B cell (primary cell): ENCODE measurements at regions not wholly inside any gene's neighbourhood (a gene's known extent, or its start where the extent isn't known, plus 50 kb on each side); places are given as distances from the start of the nearest gene placed in this dataset.

ENCODE experiments used
- ATAC-seq: fragments of 200-7000 bp; cut with Tn5 transposase; one replicate; pipeline ENCODE4 v1.10.0; 2021; ENCODE audit warnings: low read depth, mild to moderate bottlenecking, moderate number of reproducible peaks, moderate library complexity
- CTCF ChIA-PET: fragments of 350-600 bp; sonication (Branson Sonifier 250); formaldehyde crosslinking; loops from one replicate; lab custom pipeline; 2021; ENCODE audit warnings: antibody characterized with exemption, inconsistent platforms; lab: Charles Lee
- POLR2A ChIA-PET: fragments of 350-600 bp; sonication (Branson Sonifier 250); formaldehyde crosslinking; loops from one replicate; lab custom pipeline; 2021; ENCODE audit warnings: antibody characterized with exemption; lab: Charles Lee
- DNase-seq: peaks from one replicate; pipeline ENCODE4 v3.0.0; 2013
- H2AFZ ChIP-seq: 2 replicates; pipeline ENCODE4 v1.6.1; 2012; ENCODE audit warnings: mild to moderate bottlenecking, low read depth, low read length; ENCODE audit not compliant: insufficient read depth, poor library complexity, severe bottlenecking
- H3K27ac ChIP-seq, 2 donors: 1 replicate in 1 of 2; 2 replicates in 1 of 2; pipeline ENCODE4 v1.5.1; 2012 to 2013; ENCODE audit warnings: low read length in 2 of 2, mild to moderate bottlenecking in 2 of 2, moderate library complexity in 1 of 2
- H3K27me3 ChIP-seq, 4 experiments: fragments of 200-600 bp in 1 of 4; sonication (generic) in 1 of 4; replicated peaks in 1 of 4; 1 replicate in 2 of 4; 2 replicates in 2 of 4; pipeline versions ENCODE4 v1.6.1 to v1.7.0; 2013 to 2016; ENCODE audit warnings: low read length in 3 of 4, mild to moderate bottlenecking in 2 of 4, mixed read lengths in 1 of 4, moderate library complexity in 1 of 4; ENCODE audit not compliant: insufficient read depth in 4 of 4, control insufficient read depth in 3 of 4; ENCODE audit errors: control extremely low read depth in 1 of 4
- H3K36me3 ChIP-seq, 2 experiments: replicated peaks in 1 of 2; 1 replicate in 1 of 2; 2 replicates in 1 of 2; pipeline versions ENCODE4 v1.6.1 to v1.7.1; 2013; ENCODE audit warnings: low read length in 1 of 2; ENCODE audit not compliant: insufficient read depth in 2 of 2, control insufficient read depth in 1 of 2; ENCODE audit errors: control extremely low read depth in 1 of 2, extremely low read depth in 1 of 2
- H3K4me1 ChIP-seq, 2 donors: fragments of 200-600 bp in 1 of 2; sonication (generic) in 1 of 2; 1 replicate in 1 of 2; 2 replicates in 1 of 2; pipeline versions ENCODE4 v1.5.1 to v1.6.1; 2013 to 2017; ENCODE audit warnings: low read length in 2 of 2; ENCODE audit not compliant: control insufficient read depth in 2 of 2, insufficient read depth in 2 of 2
- H3K4me2 ChIP-seq: replicated peaks from 2 replicates; pipeline ENCODE3; 2012; ENCODE audit warnings: mild to moderate bottlenecking, low read depth, low read length; ENCODE audit not compliant: poor library complexity, severe bottlenecking
- H3K4me3 ChIP-seq, 5 experiments: fragments of 200-600 bp in 1 of 5; sonication (generic) in 1 of 5; 1 replicate in 3 of 5; 2 replicates in 2 of 5; pipeline versions ENCODE4 v1.5.1 to v1.7.0; 2011 to 2016; ENCODE audit warnings: low read length in 4 of 5, mild to moderate bottlenecking in 4 of 5, low read depth in 2 of 5, control low read depth in 1 of 5, moderate library complexity in 1 of 5; ENCODE audit not compliant: insufficient read depth in 1 of 5; ENCODE audit errors: control extremely low read depth in 1 of 5, extremely low read depth in 1 of 5
- H3K79me2 ChIP-seq: fragments of 200-600 bp; sonication (generic); one replicate; pipeline ENCODE4 v1.6.0; 2016; ENCODE audit warnings: low read length; ENCODE audit not compliant: control insufficient read depth, insufficient read depth
- H3K9ac ChIP-seq: fragments of 200-600 bp; sonication (generic); 2 replicates; pipeline ENCODE4 v1.6.1; 2017; ENCODE audit warnings: mild to moderate bottlenecking, low read length, moderate library complexity
- H3K9me3 ChIP-seq, 3 donors: one replicate each; pipeline versions ENCODE4 v1.6.1 to v1.7.1; 2013; ENCODE audit warnings: low read length in 2 of 3; ENCODE audit not compliant: control insufficient read depth in 2 of 3, insufficient read depth in 1 of 3; ENCODE audit errors: control extremely low read depth in 1 of 3
- H4K20me1 ChIP-seq: 2 replicates; pipeline ENCODE4 v1.6.0; 2012; ENCODE audit warnings: mild to moderate bottlenecking, low read length; ENCODE audit not compliant: insufficient read depth, control insufficient read depth, poor library complexity, severe bottlenecking
- H3K27ac Mint-ChIP-seq: one replicate; pipeline ENCODE4 v1.8.0; 2021; ENCODE audit warnings: mixed read lengths
- H3K27me3 Mint-ChIP-seq: one replicate; pipeline ENCODE4 v1.8.0; 2021; ENCODE audit warnings: mixed read lengths
- H3K4me1 Mint-ChIP-seq: one replicate; pipeline ENCODE4 v1.8.0; 2021; ENCODE audit warnings: mixed read lengths
- H3K4me3 Mint-ChIP-seq: one replicate; pipeline ENCODE4 v1.8.0; 2021; ENCODE audit warnings: mixed read lengths
- H3K9me3 Mint-ChIP-seq: one replicate; pipeline ENCODE4 v1.8.0; 2022; ENCODE audit warnings: mixed read lengths; ENCODE audit not compliant: insufficient read depth
- EZH2 ChIP-seq: IDR thresholded peaks from 2 replicates; pipeline ENCODE4 v1.6.1; 2012; ENCODE audit warnings: borderline replicate concordance, low read depth, mild to moderate bottlenecking, moderate library complexity, low read length; ENCODE audit not compliant: insufficient read depth, poor library complexity, severe bottlenecking
- WGBS: methylation state at CpG from one replicate; pipeline ENCODE4 v1.1.5; 2013; ENCODE audit warnings: missing lambda C conversion rate; ENCODE audit not compliant: insufficient coverage; 5-methylcytosine and 5-hydroxymethylcytosine counted together
- intact Hi-C: fragments of 100-400 bp; cut with micrococcal nuclease; formaldehyde crosslinking; loops from one replicate; pipeline ENCODE4 v1.10.0; 2022
- TF ChIP-seq, protein P1 (sequence below): fragments of 200-600 bp; IDR thresholded peaks from one replicate; pipeline ENCODE4 v1.8.0; 2022; ENCODE audit warnings: antibody characterized with exemption, mild to moderate bottlenecking

DNA sequence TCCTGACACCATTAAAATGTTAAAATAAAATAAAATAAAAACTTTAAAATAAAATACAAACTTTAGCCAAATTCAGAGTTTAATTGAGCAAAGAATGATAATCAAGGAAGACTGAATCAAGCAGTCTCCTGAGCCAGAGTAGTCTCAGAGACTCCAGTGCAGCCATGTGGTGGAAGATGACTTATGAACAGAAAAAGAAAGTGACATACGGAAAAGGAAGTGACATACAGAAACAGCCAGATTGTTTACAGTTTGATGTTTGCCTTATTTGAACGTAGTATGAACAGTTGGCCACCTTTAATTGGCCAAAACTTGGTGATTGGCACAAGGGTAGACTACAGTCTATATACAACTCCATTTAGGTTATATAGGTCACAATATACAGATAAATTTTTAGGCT lies 787.2 kb downstream of the ADCYAP1 start:
- Histone ChIP-seq H3K4me3 (no peak overlapping the region), H3K27ac (no peak overlapping the region), H3K4me2 (no peak overlapping the region), H4K20me1 (no peaks in the 10 kb centered on the region), H2AFZ (no peak overlapping the region), H3K27me3 (no peaks in the 10 kb centered on the region), H3K9me3 (no peaks in the 10 kb centered on the region), H3K79me2 (no peaks in the 10 kb centered on the region), H3K36me3 (no peaks in the 10 kb centered on the region), H3K4me1 (no peaks in the 10 kb centered on the region), H3K9ac (no peak overlapping the region)
- Mint-ChIP-seq H3K27me3 (no peaks in the 10 kb centered on the region), H3K4me1 (no peaks in the 10 kb centered on the region), H3K27ac (no peak overlapping the region), H3K4me3 (no peak overlapping the region), H3K9me3 (peaks cover 2% of the 10 kb centered on the region)
- 100% methylated on average over 1 of the region's 2 CpGs for WGBS
- ChIA-PET POLR2A (no interaction called here), CTCF (interaction anchor here (1.7 kb wide), 1 partner anchor 28 kb away, joined by 3 read pairs; no protein-coding TSS in a partner anchor)
- ATAC-seq = no peak
- intact Hi-C loops = no loop called here
- no peak for DNase-seq
- TF ChIP-seq EZH2 = no peak
- TF ChIP-seq, protein P1, sequence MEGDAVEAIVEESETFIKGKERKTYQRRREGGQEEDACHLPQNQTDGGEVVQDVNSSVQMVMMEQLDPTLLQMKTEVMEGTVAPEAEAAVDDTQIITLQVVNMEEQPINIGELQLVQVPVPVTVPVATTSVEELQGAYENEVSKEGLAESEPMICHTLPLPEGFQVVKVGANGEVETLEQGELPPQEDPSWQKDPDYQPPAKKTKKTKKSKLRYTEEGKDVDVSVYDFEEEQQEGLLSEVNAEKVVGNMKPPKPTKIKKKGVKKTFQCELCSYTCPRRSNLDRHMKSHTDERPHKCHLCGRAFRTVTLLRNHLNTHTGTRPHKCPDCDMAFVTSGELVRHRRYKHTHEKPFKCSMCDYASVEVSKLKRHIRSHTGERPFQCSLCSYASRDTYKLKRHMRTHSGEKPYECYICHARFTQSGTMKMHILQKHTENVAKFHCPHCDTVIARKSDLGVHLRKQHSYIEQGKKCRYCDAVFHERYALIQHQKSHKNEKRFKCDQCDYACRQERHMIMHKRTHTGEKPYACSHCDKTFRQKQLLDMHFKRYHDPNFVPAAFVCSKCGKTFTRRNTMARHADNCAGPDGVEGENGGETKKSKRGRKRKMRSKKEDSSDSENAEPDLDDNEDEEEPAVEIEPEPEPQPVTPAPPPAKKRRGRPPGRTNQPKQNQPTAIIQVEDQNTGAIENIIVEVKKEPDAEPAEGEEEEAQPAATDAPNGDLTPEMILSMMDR = no peak

DNA sequence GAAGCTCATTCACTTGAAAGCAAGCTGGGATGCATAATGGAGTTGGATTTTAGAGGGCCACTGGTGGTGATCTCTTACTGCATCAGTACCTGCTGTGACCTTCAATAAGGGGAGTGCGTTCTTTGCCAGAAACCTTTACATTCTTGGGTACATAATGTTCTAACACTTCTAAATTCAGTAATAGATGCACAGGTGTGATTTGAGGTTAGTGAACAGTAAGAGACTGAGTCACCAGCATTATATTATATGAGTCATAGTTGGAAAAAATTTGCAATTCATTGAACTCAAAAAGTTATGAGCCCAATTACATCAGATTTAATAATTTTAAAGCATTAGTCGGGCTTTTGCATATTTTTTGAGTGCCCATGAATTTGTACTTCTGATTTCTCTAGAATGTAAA lies 803.3 kb downstream of the ADCYAP1 start:
- no peaks in the 10 kb centered on the region for H3K4me1 ChIP-seq
- H3K27me3 ChIP-seq = no peaks in the 10 kb centered on the region
- ATAC-seq (no peak), DNase-seq (no peak)
- WGBS = 100% methylated on average over 1 of the region's 2 CpGs
- TF ChIP-seq, protein P1 = no peak
- no peak overlapping the region for H3K27ac ChIP-seq
- intact Hi-C loops = no loop called here
- no peaks in the 10 kb centered on the region for H3K9me3 ChIP-seq
- Mint-ChIP-seq H3K4me1 (no peaks in the 10 kb centered on the region), H3K27ac (no peak overlapping the region), H3K9me3 (no peaks in the 10 kb centered on the region), H3K27me3 (no peaks in the 10 kb centered on the region), H3K4me3 (no peak overlapping the region)
- no peaks in the 10 kb centered on the region for H3K36me3 ChIP-seq
- no peak overlapping the region for H3K4me3 ChIP-seq
- no peak overlapping the region for H3K4me2 ChIP-seq
- H2AFZ ChIP-seq = no peak overlapping the region
- H4K20me1 ChIP-seq = no peaks in the 10 kb centered on the region
- ChIA-PET POLR2A (no interaction called here), CTCF (no interaction called here)
- H3K9ac ChIP-seq = no peak overlapping the region
- no peaks in the 10 kb centered on the region for H3K79me2 ChIP-seq
